Activated CD4-positive, alpha-beta T cell treated with anti-CD3 and anti-CD28 coated beads, Interleukin-2, amount 10 ng/mL, durations not matched to agents 24 days and 14 days (primary cell): ENCODE measurements at regions not wholly inside any gene's neighbourhood (a gene's known extent, or its start where the extent isn't known, plus 50 kb on each side); places are given as distances from the start of the nearest gene placed in this dataset.
"Not testable (repeated sequence)": the region's sequence is repeated elsewhere in the genome, so short reads cannot be mapped to it uniquely, and the experiment has no call there.

Source experiments
- DNase-seq: peaks from one replicate; pipeline ENCODE4 v3.0.0; 2022
- H3K27ac Mint-ChIP-seq: one replicate; pipeline ENCODE4 v1.8.0; 2022; ENCODE audit warnings: mild to moderate bottlenecking, mixed read lengths
- H3K27me3 Mint-ChIP-seq: one replicate; pipeline ENCODE4 v1.8.0; 2022; ENCODE audit warnings: mixed read lengths
- H3K36me3 Mint-ChIP-seq: one replicate; pipeline ENCODE4 v1.8.0; 2022; ENCODE audit warnings: low read depth, mild to moderate bottlenecking, mixed read lengths
- H3K4me1 Mint-ChIP-seq: one replicate; pipeline ENCODE4 v1.8.0; 2021; ENCODE audit warnings: mixed read lengths
- H3K4me3 Mint-ChIP-seq: one replicate; pipeline ENCODE4 v1.8.0; 2022; ENCODE audit warnings: mild to moderate bottlenecking, moderate library complexity, mixed read lengths
- H3K9me3 Mint-ChIP-seq: one replicate; pipeline ENCODE4 v1.8.0; 2021; ENCODE audit warnings: mixed read lengths
- intact Hi-C: fragments of 100-400 bp; cut with micrococcal nuclease; formaldehyde crosslinking; loops from one replicate; pipeline ENCODE4 v1.15.1; 2023

DNA sequence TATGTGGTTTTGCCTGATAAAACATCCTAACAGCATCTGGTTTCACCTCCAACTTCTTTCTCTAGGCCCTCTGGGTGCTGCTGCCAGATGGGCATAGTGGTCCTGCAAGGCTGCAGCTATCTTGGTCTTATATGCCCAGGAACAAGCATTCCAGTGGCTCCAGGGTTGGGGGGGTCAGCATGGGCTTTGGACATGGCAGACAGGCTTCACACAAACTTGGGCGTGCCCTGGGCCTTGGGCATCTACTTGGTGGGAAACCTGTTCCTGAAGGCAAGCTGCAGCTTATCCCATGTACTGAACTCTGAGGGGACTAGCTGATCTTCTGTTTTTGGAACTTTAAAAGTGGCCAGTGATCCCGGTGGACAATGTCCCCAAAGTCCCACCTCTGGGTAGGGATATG lies 54.9 kb upstream of the ZNF678 start:
- Mint-ChIP-seq H3K9me3 (no peaks in the 10 kb centered on the region), H3K27ac (no peak overlapping the region), H3K27me3 (peaks cover under 1% of the 10 kb centered on the region), H3K4me1 (no peaks in the 10 kb centered on the region), H3K36me3 (no peaks in the 10 kb centered on the region), H3K4me3 (no peak overlapping the region)
- peak; percentile 41 for DNase-seq
- intact Hi-C loops = no loop called here

DNA sequence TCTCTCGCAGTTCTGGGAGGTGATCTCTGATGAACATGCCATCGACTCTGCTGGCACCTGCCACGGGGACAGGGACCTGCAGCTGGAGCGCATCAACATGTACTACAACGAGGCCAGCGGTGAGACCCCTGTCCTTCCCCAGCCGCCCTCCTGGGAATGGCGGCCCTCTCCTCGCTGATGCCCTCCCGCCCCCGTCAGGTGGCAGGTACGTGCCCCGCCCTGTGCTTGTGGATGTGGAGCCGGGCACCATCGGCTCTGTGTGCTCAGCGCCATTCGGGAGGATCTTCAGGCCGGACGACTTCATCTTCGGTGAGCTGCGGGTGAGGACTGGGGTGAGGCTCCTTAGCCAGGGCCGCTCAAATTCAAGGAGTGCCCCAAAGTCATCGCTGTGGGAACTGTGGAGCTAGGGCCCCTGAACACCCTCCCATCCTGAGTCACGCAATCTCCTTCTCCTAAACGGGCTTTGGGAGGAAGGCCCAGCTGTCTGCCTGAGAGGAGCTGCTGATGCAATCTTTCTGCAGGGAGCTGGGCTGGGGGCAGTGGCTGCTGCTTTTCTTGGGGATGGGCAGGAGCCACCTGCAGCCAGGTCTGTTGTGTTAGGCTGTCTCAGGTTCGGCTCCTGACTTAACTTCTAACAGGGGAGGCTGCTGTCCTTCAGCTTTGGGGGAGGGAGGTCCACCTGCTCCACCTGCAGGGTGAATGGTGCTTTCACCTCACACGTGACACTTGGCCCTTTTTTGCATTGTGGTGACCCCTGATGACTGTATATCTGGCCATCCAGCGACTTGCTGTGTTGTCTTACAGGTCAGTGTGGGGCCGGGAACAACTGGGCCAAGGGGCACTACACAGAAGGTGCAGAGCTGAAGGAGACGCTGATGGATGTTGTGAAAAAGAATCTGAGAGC lies 56.6 kb upstream of the ZNF678 start:
- H3K4me3 Mint-ChIP-seq, H3K27ac Mint-ChIP-seq, H3K4me1 Mint-ChIP-seq, H3K9me3 Mint-ChIP-seq, H3K27me3 Mint-ChIP-seq, DNase-seq, intact Hi-C loops, H3K36me3 Mint-ChIP-seq: not testable (repeated sequence)

DNA sequence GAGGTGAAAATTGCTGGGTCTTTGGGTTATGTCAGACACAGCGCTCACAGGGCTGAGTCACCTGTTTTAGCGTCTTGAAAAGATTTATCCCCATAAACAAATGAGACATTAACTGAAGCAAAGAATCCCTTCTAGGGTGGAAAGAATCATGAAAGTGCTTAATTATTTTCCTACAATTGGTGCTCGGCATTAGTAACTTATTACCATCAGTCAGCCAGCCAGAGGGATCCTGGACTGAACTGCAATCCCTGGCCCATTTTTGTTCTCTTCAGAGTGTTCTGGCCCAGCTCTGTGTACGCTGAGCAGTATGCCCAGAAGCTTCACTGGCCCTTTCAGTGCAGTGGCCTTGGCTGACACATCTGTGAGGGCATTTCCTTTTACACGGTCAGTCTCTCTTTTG lies 67.3 kb upstream of the ZNF678 start:
- H3K36me3 Mint-ChIP-seq, H3K4me1 Mint-ChIP-seq, intact Hi-C loops, H3K9me3 Mint-ChIP-seq, H3K4me3 Mint-ChIP-seq, H3K27me3 Mint-ChIP-seq, H3K27ac Mint-ChIP-seq: not testable (repeated sequence)
- DNase-seq = peak; percentile 10

DNA sequence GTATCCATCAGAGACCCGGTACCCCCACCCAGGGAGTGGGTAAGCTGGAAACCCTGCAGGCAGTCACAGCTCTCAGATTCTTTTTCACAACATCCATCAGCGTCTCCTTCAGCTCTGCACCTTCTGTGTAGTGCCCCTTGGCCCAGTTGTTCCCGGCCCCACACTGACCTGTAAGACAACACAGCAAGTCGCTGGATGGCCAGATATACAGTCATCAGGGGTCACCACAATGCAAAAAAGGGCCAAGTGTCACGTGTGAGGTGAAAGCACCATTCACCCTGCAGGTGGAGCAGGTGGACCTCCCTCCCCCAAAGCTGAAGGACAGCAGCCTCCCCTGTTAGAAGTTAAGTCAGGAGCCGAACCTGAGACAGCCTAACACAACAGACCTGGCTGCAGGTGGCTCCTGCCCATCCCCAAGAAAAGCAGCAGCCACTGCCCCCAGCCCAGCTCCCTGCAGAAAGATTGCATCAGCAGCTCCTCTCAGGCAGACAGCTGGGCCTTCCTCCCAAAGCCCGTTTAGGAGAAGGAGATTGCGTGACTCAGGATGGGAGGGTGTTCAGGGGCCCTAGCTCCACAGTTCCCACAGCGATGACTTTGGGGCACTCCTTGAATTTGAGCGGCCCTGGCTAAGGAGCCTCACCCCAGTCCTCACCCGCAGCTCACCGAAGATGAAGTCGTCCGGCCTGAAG lies 69.3 kb upstream of the ZNF678 start:
- intact Hi-C loops, H3K4me1 Mint-ChIP-seq, H3K9me3 Mint-ChIP-seq, H3K4me3 Mint-ChIP-seq, H3K27me3 Mint-ChIP-seq, H3K36me3 Mint-ChIP-seq, H3K27ac Mint-ChIP-seq: not testable (repeated sequence)
- peak; percentile 25 for DNase-seq

DNA sequence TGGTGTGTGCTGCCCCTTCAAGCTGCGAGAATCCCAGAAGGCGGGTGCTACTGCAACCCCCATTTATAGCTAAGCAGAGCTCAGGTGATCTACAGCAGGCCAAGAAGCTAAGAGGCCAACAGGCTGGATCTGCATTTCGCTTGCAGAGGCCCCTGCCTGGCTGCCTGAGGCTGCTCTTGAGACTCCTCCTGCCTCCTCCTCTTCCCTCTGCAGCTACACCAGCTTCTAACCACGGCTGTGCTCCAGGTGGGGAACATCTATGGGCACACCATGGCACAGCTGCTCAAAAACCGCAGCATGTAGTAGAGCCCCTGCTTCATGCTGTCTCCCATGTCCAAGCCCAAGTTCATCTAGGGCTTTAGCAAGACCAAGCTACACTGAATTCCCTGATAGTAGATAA lies 72.9 kb upstream of the ZNF678 start:
- H3K27me3 Mint-ChIP-seq = no peaks in the 10 kb centered on the region
- DNase-seq = peak; percentile 43
- H3K4me1 Mint-ChIP-seq = no peaks in the 10 kb centered on the region
- intact Hi-C loops = no loop called here
- no peak overlapping the region for H3K4me3 Mint-ChIP-seq
- no peak overlapping the region for H3K27ac Mint-ChIP-seq
- H3K9me3 Mint-ChIP-seq = no peaks in the 10 kb centered on the region
- H3K36me3 Mint-ChIP-seq = no peaks in the 10 kb centered on the region

DNA sequence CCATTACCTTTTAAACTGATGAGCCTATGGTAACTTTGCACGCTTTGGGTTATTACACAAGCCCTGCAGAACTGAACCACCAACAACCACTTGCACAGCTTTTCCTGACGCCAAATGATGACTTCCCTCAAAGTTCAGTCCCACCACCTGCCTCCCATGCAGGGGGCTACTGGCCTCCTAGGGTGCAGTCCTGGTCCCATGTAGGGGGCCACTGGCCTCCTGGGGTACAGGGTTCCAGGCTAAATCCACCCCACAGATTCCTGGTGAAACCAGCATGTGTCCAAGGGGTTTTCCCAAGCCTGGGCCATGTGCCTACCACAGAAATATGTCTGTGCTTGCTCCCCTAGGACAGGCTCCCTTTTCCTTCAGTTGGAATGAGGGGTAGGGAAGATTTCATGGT lies 73.4 kb upstream of the ZNF678 start:
- H3K4me1 Mint-ChIP-seq = no peaks in the 10 kb centered on the region
- intact Hi-C loops = no loop called here
- H3K27me3 Mint-ChIP-seq = no peaks in the 10 kb centered on the region

DNA sequence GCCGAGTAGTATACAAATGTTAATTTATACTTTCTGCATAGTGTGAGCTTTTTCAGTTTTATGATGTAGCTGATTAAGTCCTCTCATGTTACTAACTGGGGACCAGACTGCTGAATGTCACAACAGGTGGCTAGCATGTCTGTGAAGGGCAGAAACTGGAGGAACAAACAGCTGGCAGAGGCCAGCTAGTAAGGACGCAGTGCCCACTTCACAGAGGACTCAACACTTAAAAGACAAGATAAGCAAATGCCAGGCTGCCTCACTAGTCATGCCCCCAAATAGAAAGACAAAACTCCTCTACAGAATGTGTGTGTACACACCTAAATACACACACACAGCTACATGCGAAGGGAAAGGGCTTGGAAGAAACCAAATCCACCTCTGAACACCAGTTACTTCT lies 73.8 kb upstream of the ZNF678 start:
- Mint-ChIP-seq H3K4me3 (no peak overlapping the region), H3K27ac (no peak overlapping the region)
- intact Hi-C loops = loop anchor here (10.0 kb wide), 1 partner anchor 245 kb away; the partner anchor contains the start of genes JMJD4 and SNAP47

More for the DNA sequence above, 73.4 kb upstream of the ZNF678 start:
- no peaks in the 10 kb centered on the region for H3K36me3 Mint-ChIP-seq
- no peak overlapping the region for H3K4me3 Mint-ChIP-seq
- H3K9me3 Mint-ChIP-seq = no peaks in the 10 kb centered on the region
- no peak overlapping the region for H3K27ac Mint-ChIP-seq
- peak; percentile 41 for DNase-seq

DNA sequence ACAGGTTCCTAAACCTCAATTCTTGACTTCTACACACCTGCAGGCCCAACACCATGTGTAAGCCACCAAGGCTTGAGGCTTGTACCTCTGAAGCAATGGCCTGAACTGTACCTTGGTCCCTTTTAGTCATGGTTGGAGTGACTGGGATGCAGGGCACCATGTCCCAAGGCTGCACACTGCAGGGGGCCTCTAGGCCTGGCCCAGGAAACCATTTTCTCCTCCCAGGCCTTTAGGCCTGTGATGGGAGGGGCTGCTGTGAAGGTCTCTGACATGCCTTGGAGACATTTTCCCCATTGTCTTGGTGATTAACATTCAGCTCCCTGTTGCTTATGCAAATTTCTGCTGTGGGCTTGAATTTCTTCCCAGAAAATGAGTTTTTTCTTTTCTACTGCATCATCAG lies 75.8 kb upstream of the ZNF678 start:
- Mint-ChIP-seq H3K27me3 (peaks cover 7% of the 10 kb centered on the region), H3K4me3 (no peak overlapping the region), H3K4me1 (no peaks in the 10 kb centered on the region), H3K36me3 (no peaks in the 10 kb centered on the region), H3K27ac (no peak overlapping the region), H3K9me3 (no peaks in the 10 kb centered on the region)
- intact Hi-C loops = loop anchor here (10.0 kb wide), 1 partner anchor 247 kb away; the partner anchor contains the start of genes JMJD4 and SNAP47
- no peak for DNase-seq

More for the DNA sequence above, 73.8 kb upstream of the ZNF678 start:
- DNase-seq = peak; percentile 21
- H3K27me3 Mint-ChIP-seq = no peaks in the 10 kb centered on the region
- H3K9me3 Mint-ChIP-seq = no peaks in the 10 kb centered on the region
- H3K36me3 Mint-ChIP-seq = no peaks in the 10 kb centered on the region
- H3K4me1 Mint-ChIP-seq = no peaks in the 10 kb centered on the region

DNA sequence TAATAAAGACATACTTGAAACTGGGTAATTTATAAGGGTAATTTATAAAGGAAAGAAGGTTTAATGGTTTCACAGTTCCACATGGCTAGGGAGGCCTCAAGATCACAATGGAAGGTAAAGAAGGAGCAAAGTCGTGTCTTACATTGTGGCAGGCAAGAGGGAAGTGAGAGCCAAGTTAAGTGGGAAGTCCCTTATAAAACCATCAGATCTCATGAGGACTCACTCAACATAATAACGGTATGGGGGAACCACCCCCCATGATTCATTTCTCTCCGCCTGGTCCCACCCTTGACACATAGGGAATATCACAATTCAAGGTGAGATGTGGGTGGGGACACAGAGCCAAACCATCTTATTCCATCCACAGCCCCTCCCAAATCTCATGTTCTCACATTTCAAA lies 76.8 kb upstream of the ZNF678 start:
- Mint-ChIP-seq H3K36me3 (no peaks in the 10 kb centered on the region), H3K4me3 (no peak overlapping the region), H3K27me3 (peaks cover 7% of the 10 kb centered on the region), H3K9me3 (no peaks in the 10 kb centered on the region), H3K4me1 (no peaks in the 10 kb centered on the region), H3K27ac (no peak overlapping the region)
- no peak for DNase-seq
- intact Hi-C loops = loop anchor here (10.0 kb wide), 1 partner anchor 248 kb away; the partner anchor contains the start of genes JMJD4 and SNAP47

DNA sequence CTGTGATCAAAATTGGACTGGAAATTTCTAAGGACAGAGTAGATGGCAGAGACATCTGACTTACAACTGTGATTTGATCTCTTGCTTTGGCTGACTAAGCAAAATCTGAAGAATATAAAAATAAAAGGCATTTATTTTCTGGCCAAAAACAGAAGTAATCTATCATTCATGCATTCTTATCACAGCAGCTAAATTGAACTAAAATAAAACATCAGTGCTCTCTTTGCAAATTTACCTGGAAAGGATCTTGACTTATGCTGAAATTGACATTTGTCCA lies 81.4 kb upstream of the ZNF678 start:
- Mint-ChIP-seq H3K27me3 (peaks cover 27% of the 10 kb centered on the region), H3K36me3 (no peaks in the 10 kb centered on the region), H3K4me1 (no peaks in the 10 kb centered on the region), H3K9me3 (no peaks in the 10 kb centered on the region), H3K4me3 (no peak overlapping the region), H3K27ac (no peak overlapping the region)
- no peak for DNase-seq
- intact Hi-C loops = loop anchor here (10.0 kb wide), 1 partner anchor 253 kb away; the partner anchor contains the start of genes JMJD4 and SNAP47

DNA sequence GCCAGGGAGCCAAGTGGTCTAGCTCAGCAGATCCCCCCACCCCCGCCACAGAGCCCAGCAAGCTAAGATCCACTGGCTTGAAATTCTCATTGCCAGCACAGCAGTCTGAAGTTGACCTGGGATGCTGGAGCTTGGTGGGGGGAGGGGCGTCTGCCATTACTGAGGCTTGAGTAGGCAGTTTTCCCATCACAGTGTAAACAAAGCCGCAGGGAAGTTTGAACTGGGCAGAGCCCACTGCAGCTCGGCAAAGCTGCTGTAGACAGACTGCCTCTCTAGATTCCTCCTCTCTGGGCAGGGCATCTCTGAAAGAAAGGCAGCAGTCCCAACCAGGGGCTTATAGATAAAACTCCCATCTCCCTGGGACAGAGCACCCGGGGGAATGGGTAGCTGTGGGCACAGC lies 89.3 kb upstream of the ZNF678 start:
- H3K36me3 Mint-ChIP-seq, DNase-seq, intact Hi-C loops, H3K27ac Mint-ChIP-seq, H3K4me1 Mint-ChIP-seq, H3K9me3 Mint-ChIP-seq, H3K4me3 Mint-ChIP-seq: not testable (repeated sequence)
- H3K27me3 Mint-ChIP-seq = peaks cover 22% of the 10 kb centered on the region

DNA sequence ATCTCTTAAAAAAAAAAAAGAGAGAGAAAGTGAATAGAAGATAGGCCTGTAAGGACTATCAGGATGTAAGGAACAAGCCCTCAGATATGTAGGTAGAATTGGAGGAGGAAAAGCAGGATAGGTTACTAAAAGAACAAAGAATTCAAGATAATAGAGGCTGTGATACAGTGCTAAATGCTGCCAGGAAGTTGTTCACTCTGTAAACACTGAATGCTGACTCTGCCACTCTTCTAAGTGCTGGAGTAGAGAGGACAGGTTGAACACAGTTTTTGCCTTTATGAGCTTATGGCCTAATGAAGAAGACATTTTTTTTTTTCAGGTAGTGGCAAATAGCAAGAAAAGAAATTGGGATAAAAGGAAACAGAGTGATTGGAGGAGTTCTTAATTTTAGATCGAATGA lies 90.6 kb upstream of the ZNF678 start:
- DNase-seq = no peak
- Mint-ChIP-seq H3K27me3 (peaks cover 16% of the 10 kb centered on the region), H3K9me3 (no peaks in the 10 kb centered on the region), H3K4me1 (no peaks in the 10 kb centered on the region), H3K27ac (no peak overlapping the region), H3K4me3 (no peak overlapping the region), H3K36me3 (no peaks in the 10 kb centered on the region)
- intact Hi-C loops = no loop called here

DNA sequence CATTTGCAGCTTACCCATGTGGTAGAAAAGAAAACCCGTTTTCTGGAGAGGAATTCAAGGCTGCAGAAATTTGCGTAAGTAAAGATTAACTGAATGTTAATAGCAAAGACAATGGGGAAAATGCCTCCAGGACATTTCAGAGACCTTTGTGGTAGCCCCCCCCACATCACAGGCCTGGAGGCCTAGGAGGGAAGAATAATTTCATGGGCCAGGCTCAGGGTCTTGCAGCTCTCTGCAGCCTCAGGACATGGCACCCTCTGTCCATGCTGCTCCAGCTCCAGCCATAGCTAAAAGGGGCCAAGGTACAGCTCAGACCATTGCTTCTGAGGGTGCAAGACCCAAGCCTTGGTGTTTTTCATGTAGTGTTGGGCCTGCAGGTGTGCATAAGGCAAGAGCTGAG lies 92.7 kb upstream of the ZNF678 start:
- Mint-ChIP-seq H3K27ac (no peak overlapping the region), H3K36me3 (no peaks in the 10 kb centered on the region), H3K4me3 (no peak overlapping the region), H3K4me1 (no peaks in the 10 kb centered on the region), H3K27me3 (peaks cover 2% of the 10 kb centered on the region), H3K9me3 (no peaks in the 10 kb centered on the region)
- intact Hi-C loops = no loop called here
- DNase-seq = no peak

DNA sequence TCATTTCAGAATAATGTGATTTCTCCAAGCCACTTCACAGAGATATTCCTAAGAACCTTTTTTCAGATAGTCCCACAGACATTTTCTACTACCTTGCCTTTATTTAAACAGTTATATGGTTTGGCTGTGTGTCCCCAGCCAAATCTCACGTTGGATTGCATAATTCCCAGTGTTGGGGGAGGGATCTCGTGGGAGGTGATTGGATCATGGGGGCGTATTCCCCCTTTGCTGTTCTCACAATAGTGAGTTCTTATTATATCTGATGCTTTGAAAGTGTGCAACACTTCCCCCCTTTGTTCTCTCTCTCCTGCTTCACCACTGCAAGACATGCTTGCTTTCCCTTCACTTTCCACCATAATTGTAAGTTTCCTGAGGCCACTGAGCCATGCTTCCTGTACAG lies 93.6 kb upstream of the ZNF678 start:
- intact Hi-C loops = no loop called here
- H3K4me3 Mint-ChIP-seq = no peak overlapping the region
- no peaks in the 10 kb centered on the region for H3K27me3 Mint-ChIP-seq
- no peaks in the 10 kb centered on the region for H3K36me3 Mint-ChIP-seq
- H3K27ac Mint-ChIP-seq = no peak overlapping the region
- no peaks in the 10 kb centered on the region for H3K4me1 Mint-ChIP-seq
- H3K9me3 Mint-ChIP-seq = no peaks in the 10 kb centered on the region
- DNase-seq = no peak
